T-helper 2 cell (primary cell): ENCODE measurements at regions not wholly inside any gene's neighbourhood (a gene's known extent, or its start where the extent isn't known, plus 50 kb on each side); places are given as distances from the start of the nearest gene placed in this dataset.

ENCODE experiments used
- DNase-seq, 5 experiments: peaks; one replicate each; pipeline versions ENCODE4 v3.0.0 to v3.0.0-alpha.2; 2012 to 2022

- DNase-seq, result no peak
Observed at GRCh38 chr12:88418856-88419497, 161.3 kb downstream of the KITLG start.

- DNase-seq, result no peak
Observed at GRCh38 chr12:88419794-88420193, 160.5 kb downstream of the KITLG start.

- DNase-seq, result no peak
Observed at GRCh38 chr12:88420457-88420856, 159.8 kb downstream of the KITLG start.

GRCh38 chr12:88424791-88425730 lies 155.2 kb downstream of the KITLG start:
- DNase-seq, result no peak

- DNase-seq, result no peak
Observed at GRCh38 chr12:88428350-88428749, 151.9 kb downstream of the KITLG start.

GRCh38 chr12:88431246-88431645 lies 149.0 kb downstream of the KITLG start:
- no peak for DNase-seq

- DNase-seq, result no peak
Observed at GRCh38 chr12:88432531-88433490, 147.5 kb downstream of the KITLG start.

GRCh38 chr12:88433997-88434703 lies 146.1 kb downstream of the KITLG start:
- peak in 1 of 5 experiments; percentile 50 for DNase-seq

GRCh38 chr12:88435334-88436076 lies 144.8 kb downstream of the KITLG start:
- DNase-seq, result no peak

- no peak for DNase-seq
Observed at GRCh38 chr12:88437226-88437625, 143.0 kb downstream of the KITLG start.
